Fibroblast of skin of left biceps (primary cell): ENCODE measurements at regions not wholly inside any gene's neighbourhood (a gene's known extent, or its start where the extent isn't known, plus 50 kb on each side); places are given as distances from the start of the nearest gene placed in this dataset.

Experiments
- DNase-seq, 2 experiments: peaks; one replicate each; pipeline ENCODE4 v3.0.0-alpha.2; 2013; ENCODE audit warnings: low read depth in 2 of 2

GRCh38 chr15:88316586-88316985, 60.0 kb upstream of the NTRK3 start:
- DNase-seq = no peak

GRCh38 chr15:88315221-88315878, 58.8 kb upstream of the NTRK3 start:
- no peak for DNase-seq

GRCh38 chr15:88312941-88313579, 56.5 kb upstream of the NTRK3 start:
- peak in 1 of 2 experiments; percentile 18 for DNase-seq

- DNase-seq = no peak
Measured at GRCh38 chr15:88309363-88309762, 52.8 kb upstream of the NTRK3 start.

- no peak for DNase-seq
Measured at GRCh38 chr15:88307344-88307743, 50.8 kb upstream of the NTRK3 start.
